GM12875 (cell line): ENCODE measurements at regions not wholly inside any gene's neighbourhood (a gene's known extent, or its start where the extent isn't known, plus 50 kb on each side); places are given as distances from the start of the nearest gene placed in this dataset.

Experiments used
- H3K4me3 ChIP-seq: one replicate; pipeline ENCODE4 v1.5.1; 2011; ENCODE audit warnings: low read depth, low read length, control low read depth
- CTCF ChIP-seq: IDR thresholded peaks from 2 replicates; pipeline ENCODE4 v1.5.1; 2011; ENCODE audit warnings: low read depth, mild to moderate bottlenecking, control low read depth, inconsistent platforms, low read length, moderate library complexity, borderline replicate concordance; ENCODE audit not compliant: insufficient read depth

- H3K4me3 ChIP-seq: no peak overlapping the region
- TF ChIP-seq CTCF: no peak
Measured at GRCh38 chr9:86684148-86684547, 263.2 kb downstream of the GAS1 start.

- TF ChIP-seq CTCF: no peak
- no peak overlapping the region for H3K4me3 ChIP-seq
Measured at GRCh38 chr9:86682240-86682639, 265.1 kb downstream of the GAS1 start.

- TF ChIP-seq CTCF: no peak
- no peak overlapping the region for H3K4me3 ChIP-seq
Measured at GRCh38 chr9:86679909-86680308, 267.4 kb downstream of the GAS1 start.

- no peak overlapping the region for H3K4me3 ChIP-seq
- TF ChIP-seq CTCF: no peak
Measured at GRCh38 chr9:86676396-86676795, 270.9 kb downstream of the GAS1 start.

- no peak for TF ChIP-seq CTCF
- H3K4me3 ChIP-seq: no peak overlapping the region
Measured at GRCh38 chr9:86675805-86676204, 271.5 kb downstream of the GAS1 start.

- no peak for TF ChIP-seq CTCF
- no peak overlapping the region for H3K4me3 ChIP-seq
Measured at GRCh38 chr9:86674487-86674886, 272.8 kb downstream of the GAS1 start.

- no peak for TF ChIP-seq CTCF
Measured at GRCh38 chr9:86672966-86673365, 274.3 kb downstream of the GAS1 start.

More at GRCh38 chr9:86672966-86673365, 274.3 kb downstream of the GAS1 start:
- no peak overlapping the region for H3K4me3 ChIP-seq
